HuH-7 (cell line): ENCODE measurements at regions not wholly inside any gene's neighbourhood (a gene's known extent, or its start where the extent isn't known, plus 50 kb on each side); places are given as distances from the start of the nearest gene placed in this dataset.

ENCODE experiments used
- DNase-seq: peaks from one replicate; pipeline ENCODE4 v3.0.0; 2011; ENCODE audit warnings: low spot score

DNA sequence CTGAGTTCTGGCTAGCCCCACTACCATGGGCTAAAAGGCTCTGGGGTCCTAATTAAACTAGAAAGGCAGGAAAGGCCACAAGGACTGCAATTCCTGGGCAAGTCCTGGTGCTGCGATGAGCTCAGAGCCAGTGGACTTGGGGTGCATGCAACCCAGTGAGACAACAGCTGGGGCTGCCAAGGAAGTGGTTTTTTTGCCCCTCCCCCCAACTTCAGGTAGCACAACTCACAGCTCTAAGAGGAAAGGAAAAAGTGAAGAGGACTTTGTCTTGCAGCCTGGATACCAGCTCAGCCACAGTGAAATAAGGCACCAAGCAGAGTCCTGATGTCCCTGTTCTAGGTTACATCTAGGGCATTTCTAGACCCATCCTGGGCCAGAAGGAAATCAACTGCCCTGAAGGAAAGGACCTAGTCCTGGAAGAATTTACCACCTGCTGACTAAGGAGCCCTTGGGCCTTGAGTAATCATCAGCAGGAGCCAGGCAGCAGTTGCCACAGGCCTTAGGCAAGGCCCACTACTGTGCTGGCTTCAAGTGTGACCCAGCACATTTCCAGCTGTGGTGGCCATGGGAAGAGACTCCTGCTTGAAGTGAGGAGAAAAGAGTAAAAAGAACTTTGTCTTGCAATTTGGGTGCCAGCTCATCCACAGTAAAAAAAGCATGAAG lies 358.4 kb downstream of the BTBD3 start:
- no peak for DNase-seq

DNA sequence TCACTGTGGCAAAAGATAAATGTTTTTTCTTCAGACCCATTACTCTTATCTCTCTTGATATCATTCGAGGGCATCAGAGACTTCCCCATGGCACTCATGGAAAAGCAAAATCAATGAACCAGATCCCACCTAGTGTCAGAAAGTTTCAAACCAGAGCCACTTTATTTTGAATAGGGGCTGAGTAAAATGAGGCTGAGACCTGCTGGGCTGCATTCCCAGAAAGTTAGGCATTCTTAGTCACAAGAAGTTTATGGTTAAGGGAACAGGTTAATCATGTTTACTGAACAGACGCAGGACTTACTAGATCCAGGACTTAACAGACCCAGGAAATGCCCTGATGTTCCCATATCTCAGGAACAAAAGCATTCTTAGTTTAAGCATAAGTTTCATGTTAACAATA lies 369.9 kb downstream of the BTBD3 start:
- no peak for DNase-seq

DNA sequence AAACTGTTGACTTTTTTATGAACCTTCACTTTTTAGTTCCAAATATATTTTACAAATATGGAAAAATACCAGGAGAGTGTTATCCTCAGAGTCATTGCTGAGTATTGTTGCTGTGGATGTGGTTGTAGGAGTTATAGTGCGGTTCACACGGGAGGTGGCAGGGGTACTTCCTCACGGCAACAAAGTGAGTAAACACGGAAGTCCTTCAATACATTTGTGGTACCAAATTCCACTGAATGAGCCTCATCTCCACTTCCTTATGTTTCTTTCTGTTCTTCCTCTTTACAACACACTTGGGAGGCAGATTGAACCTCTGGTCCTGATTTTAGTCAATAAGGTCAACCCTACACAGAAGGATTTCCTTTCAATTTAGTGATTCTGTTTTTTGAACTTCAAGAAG lies 371.8 kb downstream of the BTBD3 start:
- no peak for DNase-seq

DNA sequence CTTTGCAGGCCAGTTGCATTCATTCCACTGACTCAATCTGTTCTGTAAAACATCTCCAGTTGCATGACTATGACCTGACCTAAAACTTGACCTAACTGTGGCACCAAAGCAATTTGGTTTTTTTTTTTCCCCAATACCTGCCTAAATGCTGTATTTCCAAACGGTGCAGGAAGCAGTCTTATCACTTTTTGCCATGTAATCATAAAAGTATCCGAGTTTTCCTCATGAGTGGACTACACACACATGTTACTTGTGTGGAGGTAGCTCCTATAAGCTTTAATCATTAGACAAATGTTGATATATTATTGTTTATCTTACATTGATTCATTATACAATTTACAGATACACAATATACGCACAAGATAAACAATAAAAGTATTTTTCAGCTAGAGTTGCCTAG lies 373.7 kb downstream of the BTBD3 start:
- no peak for DNase-seq

DNA sequence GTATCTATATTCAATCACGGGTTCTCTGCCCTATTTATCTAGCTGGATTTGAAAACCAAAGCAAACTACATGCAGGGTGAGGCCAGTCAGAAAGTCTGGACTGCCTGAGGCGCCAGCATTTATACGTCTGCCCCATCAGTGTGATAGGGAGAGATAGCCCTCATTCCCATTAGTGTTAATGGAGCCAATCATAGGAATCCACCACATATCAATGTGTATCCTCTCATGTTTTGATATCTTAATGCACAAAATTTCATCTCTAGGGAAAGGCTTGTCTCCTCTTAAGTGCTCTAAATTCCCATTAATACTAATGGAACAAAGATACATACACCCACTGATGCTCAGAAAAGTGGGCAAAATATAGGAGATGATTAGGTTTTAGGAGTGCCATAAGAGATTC lies 376.2 kb downstream of the BTBD3 start:
- no peak for DNase-seq

DNA sequence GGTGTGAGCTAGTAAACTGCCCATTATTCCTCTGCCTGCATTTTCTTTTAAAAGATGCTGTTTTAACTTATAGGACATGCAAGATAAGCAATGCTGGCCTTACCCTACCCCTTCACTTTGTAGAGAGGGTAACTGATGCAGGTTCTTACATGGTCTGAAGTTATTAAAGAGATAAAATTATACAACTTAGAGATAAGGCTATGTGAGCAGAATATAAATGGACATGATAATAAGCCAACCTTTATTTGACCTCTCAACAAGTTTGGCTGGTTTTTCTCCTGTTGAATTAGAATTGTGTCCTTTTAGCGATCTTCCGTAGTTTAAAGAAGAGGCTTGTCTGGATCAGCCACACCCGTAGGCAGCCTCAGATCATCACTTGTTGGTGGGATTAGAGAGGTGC lies 377.0 kb downstream of the BTBD3 start:
- DNase-seq, result no peak

DNA sequence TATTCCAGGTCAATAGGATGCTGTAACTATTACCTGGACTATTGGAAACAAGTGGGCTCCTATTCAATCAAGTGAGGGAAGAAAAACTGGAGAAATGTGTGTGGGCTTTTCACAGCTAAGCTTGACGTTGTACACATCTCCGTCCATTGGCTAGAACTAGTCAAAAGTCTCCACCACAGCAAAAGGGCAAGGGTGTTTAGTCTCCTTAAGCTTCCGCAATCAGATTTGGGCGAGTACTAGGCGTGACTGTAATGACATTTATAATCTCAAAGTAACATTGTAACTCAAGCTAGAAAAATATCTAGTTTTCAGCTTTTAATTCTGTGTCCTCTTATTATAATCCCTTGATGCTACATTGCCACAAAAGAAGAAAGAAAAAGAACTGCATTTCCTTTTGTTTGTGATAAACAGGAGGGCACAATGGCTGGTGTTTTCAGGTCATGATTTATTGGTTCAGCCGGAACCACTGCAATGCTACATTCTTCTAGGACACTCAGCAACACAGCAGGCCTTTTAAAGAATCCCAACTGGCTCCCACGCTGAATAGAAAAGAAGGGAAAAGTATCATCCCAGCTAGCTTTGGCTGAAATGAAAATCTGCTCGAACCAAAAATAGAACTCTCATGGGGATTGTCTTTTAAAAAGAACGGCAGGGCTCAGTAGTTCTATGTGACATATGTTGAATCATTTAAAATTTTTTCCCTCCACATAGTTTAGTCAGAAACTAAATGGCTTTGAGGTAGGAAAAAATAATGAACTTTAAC lies 387.7 kb downstream of the BTBD3 start:
- DNase-seq, result no peak

DNA sequence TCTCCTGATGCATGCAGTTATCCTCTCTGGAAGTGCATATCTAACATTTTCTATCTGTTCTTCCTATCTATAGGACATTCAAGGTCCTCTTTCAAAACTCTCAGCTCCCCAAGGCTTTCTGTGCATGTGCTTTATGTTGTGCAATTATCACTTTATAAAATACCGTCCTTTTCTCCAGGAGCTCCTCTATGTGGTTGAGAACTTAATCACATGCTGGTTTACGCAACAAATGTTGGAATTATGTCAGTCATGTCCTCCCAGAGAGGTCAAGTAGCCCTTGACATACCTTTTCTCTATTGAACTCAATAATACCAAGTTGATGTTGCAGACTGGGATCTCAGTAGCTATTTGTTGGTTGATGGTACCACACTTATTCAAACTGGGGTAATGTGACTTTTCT lies 388.4 kb downstream of the BTBD3 start:
- DNase-seq, result no peak

DNA sequence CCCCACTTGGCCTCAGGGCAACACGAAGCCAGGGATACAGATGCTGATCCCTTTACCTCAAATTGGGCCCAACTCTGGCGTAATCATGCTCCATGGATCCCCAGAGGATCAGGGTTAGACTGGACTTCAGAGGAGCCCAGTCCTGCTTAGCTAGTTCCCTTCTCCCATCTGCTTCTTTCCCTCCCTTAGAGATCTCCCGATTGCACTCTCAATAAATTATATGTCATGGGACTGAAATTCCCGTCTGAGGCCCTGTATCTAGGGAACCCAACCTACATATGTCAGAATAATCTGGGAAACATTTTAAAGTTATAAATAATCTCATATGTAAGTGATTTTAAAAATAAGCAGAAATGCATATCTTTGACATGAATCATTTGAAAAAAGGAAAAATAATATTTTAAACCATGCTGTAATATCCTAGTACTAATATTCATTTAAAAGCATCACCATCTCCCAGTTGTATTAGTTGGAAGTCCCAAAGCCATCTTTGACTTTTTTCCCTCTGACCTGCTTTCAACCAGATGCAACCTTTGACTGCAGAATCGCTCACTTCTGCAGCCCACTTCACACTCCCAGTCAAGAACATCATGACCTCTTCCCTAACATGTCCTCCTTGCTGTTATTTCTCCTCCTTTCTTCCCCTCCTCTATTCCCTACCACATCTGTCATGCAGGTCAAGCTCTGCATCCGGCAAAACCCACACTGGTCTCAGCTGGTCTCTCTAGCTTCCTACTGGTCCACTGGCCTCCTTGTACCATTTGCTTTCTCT lies 393.6 kb downstream of the BTBD3 start:
- DNase-seq, result no peak

DNA sequence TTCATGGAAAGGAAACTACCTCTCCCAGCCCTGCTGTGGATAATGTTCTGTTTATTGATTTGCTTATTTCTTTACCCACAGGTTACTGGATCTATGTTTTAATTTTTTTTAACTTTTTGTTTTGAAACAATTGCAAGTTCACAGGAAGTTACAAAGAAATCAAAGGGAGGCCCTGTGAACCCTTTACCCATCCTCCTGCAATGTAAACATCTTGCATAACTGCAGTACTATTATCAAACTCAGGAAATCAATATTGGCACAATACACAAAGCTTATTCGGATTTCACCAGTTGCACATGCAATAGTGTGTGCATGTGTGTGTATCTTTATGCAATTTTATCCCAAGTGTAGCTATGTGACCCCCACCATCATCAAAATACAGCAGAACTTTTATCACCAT lies 398.0 kb downstream of the BTBD3 start:
- DNase-seq, result no peak

DNA sequence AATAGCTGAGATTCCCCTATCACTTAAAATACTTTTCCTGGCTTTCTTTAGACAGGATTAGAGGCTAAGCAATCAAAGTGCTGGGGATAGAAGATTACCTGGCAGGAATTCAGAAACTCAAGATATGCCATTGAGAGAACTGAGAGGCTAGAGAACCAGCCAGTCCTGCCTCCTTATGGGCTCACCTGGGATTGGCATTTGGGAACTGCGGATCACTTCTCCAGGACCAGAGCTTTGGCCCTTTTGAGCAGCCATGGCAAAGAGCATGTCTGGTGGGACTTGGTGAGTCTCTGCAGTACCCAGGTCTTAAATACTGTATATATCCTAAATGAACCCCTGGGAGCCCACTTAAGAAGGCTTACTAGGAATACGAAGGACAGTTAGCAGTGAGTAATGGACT lies 399.1 kb downstream of the BTBD3 start:
- DNase-seq, result no peak

DNA sequence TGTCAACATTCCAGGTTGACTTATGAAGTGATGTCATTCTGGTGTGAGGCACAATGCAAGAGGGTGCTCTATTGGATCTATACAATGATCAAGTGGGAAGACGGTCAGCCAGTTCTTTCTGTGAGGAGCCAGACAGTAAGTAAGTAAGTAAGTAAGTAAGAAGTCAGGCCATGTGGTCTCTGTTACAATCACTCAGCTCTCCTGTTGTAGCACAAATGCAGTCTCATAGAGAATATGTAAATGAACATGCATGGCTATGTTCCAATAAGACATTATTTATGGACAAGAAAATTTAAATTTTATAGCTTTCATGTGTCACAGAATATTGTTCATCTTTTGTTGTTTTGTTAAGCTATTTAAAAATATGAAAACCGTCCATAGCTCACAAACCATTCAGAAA lies 399.7 kb downstream of the BTBD3 start:
- no peak for DNase-seq

DNA sequence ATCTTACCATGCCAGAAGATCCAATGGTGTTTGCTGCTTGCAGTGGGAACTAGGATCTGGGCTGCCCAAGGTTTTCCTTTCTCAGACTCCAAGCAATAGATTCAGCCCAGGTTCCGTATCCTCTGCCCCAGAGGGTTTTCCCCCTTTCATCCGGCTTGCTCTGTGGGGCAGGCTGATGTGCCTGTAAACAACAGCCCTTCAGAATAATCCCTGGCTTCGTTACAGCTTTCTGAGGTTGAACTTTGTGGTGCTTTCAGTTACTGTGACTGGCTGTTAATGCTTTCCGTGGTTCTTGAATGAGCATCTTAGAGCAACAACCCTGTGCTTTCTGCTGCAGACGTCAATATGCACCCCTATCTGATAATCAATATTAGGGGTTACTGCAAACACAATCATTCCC lies 400.4 kb downstream of the BTBD3 start:
- no peak for DNase-seq

DNA sequence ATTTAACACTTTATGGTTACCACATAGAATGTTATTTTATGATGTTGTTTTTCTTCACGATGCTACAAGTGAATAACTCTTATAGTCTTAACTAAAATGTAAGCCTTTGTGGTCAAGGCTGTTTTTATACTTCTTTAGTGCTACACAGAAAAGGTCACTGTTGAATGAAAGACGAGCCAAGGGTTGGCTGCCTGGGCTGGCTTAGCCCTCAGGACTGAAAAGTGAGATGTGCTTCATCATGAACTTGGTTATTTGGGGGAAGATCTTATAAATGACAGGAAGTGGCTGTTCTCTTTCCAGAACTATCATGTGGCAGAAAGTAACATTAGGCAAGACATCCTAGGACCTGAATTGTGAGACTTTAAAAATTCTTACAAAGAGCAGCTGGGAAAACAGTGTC lies 404.0 kb downstream of the BTBD3 start:
- DNase-seq, result no peak

DNA sequence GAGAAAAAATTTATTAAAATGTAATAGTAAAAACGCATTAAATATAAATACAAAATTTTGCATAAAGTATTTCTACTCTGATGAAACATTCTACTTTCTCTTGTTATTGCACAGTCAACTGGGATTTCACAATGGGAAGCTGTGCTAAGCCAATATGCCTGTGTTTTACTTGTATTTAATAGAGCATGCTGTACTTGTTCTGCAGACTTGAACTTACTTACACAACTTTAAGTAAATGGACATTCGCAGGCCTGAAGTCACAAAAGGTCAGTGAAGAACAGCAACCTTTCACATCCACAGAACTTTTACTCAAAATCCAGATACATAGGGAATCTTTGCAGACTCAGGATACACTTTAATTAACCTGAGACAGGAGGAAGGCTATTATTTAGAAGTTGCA lies 409.5 kb downstream of the BTBD3 start:
- no peak for DNase-seq

DNA sequence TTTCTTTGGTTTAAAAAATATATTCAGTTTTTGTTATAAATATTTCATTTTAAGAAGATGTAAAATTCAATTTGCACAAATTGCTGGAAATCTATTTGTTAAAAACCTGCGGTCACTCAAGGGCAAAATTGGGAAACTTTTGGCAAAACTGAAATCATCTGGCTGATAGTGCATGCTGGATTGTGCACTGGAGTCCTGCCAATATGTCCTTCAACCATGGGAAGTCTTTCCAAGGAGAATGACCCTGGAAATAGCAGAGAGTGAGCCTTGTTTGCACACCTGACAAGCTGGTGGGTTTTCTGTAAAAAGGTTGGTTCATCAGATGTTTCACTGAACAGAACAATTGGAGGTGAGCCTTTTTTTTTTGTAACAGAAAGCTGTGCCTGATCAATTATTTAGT lies 413.5 kb downstream of the BTBD3 start:
- no peak for DNase-seq

DNA sequence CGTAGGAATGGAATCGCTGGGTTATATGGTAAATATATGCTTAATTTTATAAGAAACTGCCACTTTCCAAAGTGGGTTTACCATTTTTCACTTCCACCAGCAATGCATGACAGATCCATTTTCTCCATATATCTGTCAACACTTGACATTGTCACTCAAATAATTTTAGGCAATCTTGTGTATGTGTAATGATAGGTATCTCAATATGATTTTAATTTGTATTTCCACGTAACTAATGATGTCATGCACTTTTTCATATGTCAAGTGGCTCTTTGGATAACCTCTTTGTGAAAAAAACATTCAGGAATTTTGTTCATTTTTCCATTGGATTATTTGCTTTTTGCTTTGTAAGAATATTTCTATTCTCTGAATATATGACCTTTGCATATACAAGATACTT lies 419.9 kb downstream of the BTBD3 start:
- DNase-seq, result no peak

DNA sequence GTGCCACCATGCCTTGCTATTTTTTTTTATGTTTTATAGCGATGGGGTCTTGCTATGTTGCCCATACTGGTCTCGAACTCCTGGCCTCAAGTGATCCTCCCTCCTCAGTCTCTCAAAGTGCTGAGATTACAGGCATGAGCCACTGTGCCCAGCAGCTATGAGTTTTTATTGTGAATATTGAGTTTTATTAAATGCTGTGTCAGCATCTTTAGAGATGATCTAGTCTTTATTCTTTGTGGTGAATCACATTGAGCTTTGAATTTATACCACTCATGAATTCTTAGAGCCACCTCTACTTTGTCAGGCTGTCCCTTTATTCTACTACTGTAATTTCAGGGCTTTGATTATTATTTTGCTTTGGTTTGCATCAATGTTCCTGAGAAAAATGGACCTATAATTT lies 428.3 kb downstream of the BTBD3 start:
- DNase-seq, result no peak

DNA sequence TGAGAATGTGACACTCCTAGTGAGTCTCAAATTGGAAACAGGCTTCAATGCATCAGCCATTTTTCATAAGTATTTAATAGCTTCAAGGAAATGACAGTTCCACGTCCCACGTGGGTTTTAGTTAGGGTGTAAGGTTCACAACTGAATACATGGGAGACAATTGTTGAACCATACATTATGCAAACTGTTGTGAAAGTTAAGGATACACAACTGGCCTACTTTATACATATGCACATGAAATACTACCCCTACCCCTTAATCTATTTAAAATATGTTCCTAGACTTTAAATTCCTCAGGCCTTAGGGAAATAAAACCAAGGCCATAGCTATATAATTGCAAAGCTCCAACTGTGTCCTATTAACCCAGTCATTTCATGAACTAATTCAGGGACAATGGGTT lies 436.1 kb downstream of the BTBD3 start:
- no peak for DNase-seq

DNA sequence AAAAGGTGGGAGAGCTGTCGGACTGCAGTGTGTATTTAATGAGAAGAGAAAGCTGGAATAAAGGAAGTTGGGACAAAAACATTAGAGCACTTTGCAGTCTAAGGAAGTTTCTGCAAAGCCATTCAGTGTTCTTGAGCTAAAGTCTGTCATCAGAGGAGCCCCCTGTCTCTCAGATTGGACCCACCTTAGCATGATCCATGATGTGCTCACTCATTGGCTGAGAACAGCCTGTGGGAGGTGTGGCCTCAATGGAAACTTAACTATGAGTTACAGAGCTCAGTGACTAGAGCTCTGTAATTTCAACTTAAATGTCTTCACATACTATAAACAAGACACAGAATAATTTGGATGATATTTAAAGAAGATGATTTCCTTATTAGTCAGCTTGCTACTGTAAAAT lies 437.0 kb downstream of the BTBD3 start:
- DNase-seq, result no peak

DNA sequence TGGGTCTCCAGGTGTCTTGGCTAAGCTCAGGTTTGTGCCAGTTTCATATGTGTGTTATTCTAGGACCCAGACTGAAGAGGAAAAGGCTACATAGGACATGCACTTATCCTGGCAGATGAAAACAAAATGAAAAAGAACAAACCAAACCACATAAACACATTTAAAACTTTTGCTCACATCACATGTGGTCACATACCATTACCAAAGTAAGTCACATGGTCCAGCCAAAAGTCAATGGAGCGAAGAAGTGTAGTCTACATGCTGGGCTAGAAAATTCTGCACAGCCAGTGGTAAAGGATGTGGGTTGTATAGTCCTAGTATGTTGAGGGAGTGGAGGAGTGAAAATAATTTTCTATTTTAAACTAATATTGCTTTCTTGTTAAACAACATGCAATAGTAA lies 437.5 kb downstream of the BTBD3 start:
- no peak for DNase-seq

DNA sequence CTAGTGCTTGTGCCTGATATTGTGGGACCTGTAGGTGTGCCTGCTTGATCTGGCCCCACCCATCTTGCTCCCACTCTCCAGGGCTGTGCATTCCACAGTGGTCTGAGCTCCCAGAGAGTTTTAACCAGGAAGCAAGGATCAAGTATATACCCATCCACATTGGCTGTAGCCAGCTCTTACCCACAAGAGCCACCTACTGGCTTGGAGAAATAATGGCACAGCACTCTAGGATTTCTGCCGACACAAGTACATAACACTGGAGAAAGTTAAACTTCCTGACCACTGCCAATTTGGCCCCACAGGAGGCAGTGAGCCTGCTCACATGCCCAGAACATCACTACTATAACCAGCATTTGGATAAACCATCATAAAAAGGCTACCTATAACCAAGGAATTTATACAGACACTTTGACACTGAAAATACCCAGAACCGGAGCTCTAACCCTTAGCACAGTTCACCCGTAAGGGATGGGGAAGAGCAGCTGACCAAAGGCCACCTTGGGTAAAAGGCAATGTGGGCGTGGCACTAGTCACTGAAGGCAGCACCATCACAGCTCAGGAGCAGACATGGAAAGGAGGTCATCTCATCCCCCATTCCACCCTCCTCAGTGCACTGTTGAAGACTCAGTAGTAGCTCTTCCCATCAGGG lies 440.4 kb downstream of the BTBD3 start:
- peak; percentile 20 for DNase-seq

DNA sequence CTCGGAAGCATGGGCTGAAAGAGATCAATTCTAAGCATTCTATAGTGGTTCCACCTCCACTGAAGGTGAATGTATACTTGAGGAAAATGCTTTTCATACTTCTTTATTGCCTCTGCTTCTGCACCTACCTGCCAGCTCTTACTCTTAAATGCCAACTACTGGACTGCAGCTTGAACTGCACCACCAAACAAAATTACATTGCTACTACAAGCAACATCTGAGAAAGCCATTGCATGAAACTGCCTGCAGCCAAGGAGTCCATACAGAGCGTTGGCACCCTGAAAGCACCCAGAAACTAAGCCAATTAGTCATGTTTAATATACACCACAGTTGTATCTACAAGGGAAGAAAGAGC lies 440.9 kb downstream of the BTBD3 start:
- DNase-seq, result no peak
